ENCODE measurements at regions not wholly inside any gene's neighbourhood (a gene's known extent, or its start where the extent isn't known, plus 50 kb on each side); places are given as distances from the start of the nearest gene placed in this dataset.

- TF ChIP-seq POLR2A (IDR thresholded peaks at IDR 0.05), result no peak
- TF ChIP-seq CTCF (IDR thresholded peaks at IDR 0.05 in 8 of 11, conservative IDR thresholded peaks at IDR 0.05 in 3 of 11), result no peak
- TF ChIP-seq POLR2AphosphoS5 (IDR thresholded peaks at IDR 0.05), result no peak
- Histone ChIP-seq H3K9me3 (no peaks in the 10 kb centered on the region), H3K27me3 (replicated peaks in 1 of 7) (no peaks in the 10 kb centered on the region), H3K4me3 (no peak overlapping the region), H3K27ac (no peak overlapping the region), H3K4me1 (no peaks in the 10 kb centered on the region), H3K36me3 (no peaks in the 10 kb centered on the region)
- WGBS, 5 donors, result 58 to 71% (median 63%) methylated on average over 5 of the region's 5 CpGs
- intact Hi-C loops (cut with DNase I; ENCODE audit: low total_unique reads), result no loop called here
- no peak for DNase-seq
Measured at GRCh38 chrX:26376037-26376708, 160.2 kb downstream of the MAGEB5 start.

GRCh38 chrX:26375346-26375745 lies 159.4 kb downstream of the MAGEB5 start:
- TF ChIP-seq POLR2A (IDR thresholded peaks at IDR 0.05) (no peak), CTCF (IDR thresholded peaks at IDR 0.05 in 8 of 11, conservative IDR thresholded peaks at IDR 0.05 in 3 of 11) (no peak), POLR2AphosphoS5 (IDR thresholded peaks at IDR 0.05) (no peak)
- no peaks in the 10 kb centered on the region for H3K36me3 ChIP-seq
- H3K27me3 ChIP-seq (replicated peaks in 1 of 7), result no peaks in the 10 kb centered on the region
- H3K27ac ChIP-seq, result no peak overlapping the region
- H3K9me3 ChIP-seq, result no peaks in the 10 kb centered on the region
- intact Hi-C loops (cut with DNase I; ENCODE audit: low total_unique reads), result no loop called here
- WGBS, 5 donors, result 58 to 88% (median 72%) methylated on average over 3 of the region's 3 CpGs
- no peak overlapping the region for H3K4me3 ChIP-seq
- no peak for DNase-seq
- H3K4me1 ChIP-seq, result no peaks in the 10 kb centered on the region

DNA sequence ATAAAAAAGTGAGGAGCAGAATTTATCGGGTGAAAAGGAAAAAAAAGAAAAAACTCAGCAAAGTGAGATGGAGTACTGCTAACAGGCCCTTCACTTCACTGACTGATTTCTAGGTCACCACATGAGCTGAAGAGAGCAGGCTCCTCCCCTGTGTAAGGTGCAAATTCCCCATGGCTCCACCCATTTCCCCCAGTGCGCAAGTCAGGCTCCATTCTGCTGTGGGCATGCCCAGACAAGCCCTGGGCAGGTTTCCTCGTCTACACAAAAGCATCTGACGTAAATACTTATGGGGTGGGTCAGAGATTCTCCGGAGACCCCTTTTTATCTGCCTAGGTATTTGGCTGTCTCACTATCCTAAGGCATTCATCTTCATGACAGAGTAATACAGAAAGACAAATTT lies 157.9 kb downstream of the MAGEB5 start:
- WGBS, 5 donors, result 75 to 100% (median 79%) methylated on average over 4 to 5 of the region's 5 CpGs
- DNase-seq, result no peak
- intact Hi-C loops (cut with DNase I; ENCODE audit: low total_unique reads), result no loop called here
- no peak overlapping the region for H3K27ac ChIP-seq
- TF ChIP-seq POLR2A (IDR thresholded peaks at IDR 0.05) (no peak), CTCF (IDR thresholded peaks at IDR 0.05 in 8 of 11, conservative IDR thresholded peaks at IDR 0.05 in 3 of 11) (no peak), POLR2AphosphoS5 (IDR thresholded peaks at IDR 0.05) (no peak)
- no peak overlapping the region for H3K4me3 ChIP-seq
- H3K27me3 ChIP-seq (replicated peaks in 1 of 7), result no peaks in the 10 kb centered on the region
- H3K36me3 ChIP-seq, result no peaks in the 10 kb centered on the region
- no peaks in the 10 kb centered on the region for H3K9me3 ChIP-seq
- no peaks in the 10 kb centered on the region for H3K4me1 ChIP-seq

DNA sequence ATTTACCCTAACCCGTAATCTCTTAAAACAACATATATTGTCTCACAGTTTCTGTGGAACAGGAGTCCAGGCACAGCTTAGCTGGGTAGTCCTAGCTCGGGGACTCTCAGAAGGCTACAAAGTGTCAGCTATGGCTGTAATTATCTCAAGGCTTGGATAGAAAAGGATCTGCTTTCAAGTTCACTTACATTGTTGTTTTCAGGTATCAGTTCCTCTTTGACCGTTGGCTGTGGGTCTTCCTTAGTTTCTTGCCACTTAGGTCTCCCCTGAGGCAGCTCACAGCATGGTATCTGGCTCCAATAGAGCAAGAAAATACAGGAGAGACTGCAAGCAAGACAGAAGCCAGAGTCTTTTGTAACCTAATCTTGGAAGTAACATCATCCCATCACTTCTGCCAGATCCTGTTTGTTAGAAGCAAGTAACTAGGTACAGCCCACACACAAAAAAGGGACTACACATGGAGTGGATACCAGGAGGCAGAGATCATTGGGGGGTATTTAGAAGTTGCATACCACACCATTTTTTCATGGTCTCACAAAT lies 137.0 kb downstream of the MAGEB5 start:
- 58 to 71% (median 61%) methylated on average over 3 of the region's 3 CpGs for WGBS, 5 donors
- no peaks in the 10 kb centered on the region for H3K27me3 ChIP-seq (replicated peaks in 1 of 7)
- no peak overlapping the region for H3K4me3 ChIP-seq
- H3K4me1 ChIP-seq, result no peaks in the 10 kb centered on the region
- no peak overlapping the region for H3K27ac ChIP-seq
- TF ChIP-seq POLR2AphosphoS5 (IDR thresholded peaks at IDR 0.05) (no peak), POLR2A (IDR thresholded peaks at IDR 0.05) (no peak), CTCF (IDR thresholded peaks at IDR 0.05 in 8 of 11, conservative IDR thresholded peaks at IDR 0.05 in 3 of 11) (no peak)
- H3K9me3 ChIP-seq, result peaks cover 0 to 3% (median 0%) of the 10 kb centered on the region in 8 donors
- no peaks in the 10 kb centered on the region for H3K36me3 ChIP-seq
- intact Hi-C loops (cut with DNase I; ENCODE audit: low total_unique reads), result no loop called here
- no peak for DNase-seq
